ENCODE measurements at regions not wholly inside any gene's neighbourhood (a gene's known extent, or its start where the extent isn't known, plus 50 kb on each side); places are given as distances from the start of the nearest gene placed in this dataset.
A peak's percentile ranks its signal among the peaks of the same experiment; 100 is the strongest.

DNA sequence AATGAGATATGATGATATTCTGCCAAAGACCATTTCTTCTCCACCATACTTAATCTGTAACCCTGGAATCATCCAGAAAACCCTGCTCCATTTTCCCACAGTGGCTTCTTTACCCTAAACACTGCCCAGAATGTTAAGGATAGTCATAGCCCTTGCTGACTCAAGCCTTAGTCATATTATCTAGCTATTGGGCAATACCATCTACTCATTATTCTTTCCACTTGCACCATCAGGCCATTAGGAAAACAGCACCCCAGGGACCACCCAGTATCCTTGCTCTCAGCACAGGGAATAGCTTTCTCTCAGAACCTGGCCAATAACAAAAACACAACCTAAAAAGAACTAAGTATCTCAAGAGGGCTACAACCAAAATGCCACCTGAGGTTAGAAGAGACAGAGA lies 445.7 kb upstream of the SLC14A2 start:
- DNase-seq = no peak

DNA sequence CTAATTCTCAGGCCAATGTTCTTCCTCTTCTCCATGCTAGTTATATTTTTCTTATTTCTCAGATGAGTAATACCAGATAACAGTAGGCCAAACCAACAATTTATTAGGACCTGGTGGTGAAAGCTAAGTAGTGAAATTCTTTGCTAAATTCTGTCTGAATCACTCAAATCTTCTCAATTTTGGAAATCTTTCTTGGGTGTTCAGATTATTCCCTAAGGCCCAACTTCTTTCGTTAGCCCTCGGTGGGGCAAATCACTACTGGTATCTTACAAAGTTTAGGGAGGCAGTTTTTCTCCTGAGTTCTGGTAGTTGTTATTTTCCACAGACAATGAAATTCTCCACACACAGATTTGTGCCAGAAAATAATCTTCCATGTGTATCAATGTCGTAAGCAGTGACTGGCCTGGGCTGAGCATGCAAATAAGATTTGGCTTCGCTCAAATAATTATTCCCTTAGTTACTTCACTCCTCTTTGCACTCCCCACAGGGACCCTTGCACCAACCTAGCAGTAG lies 443.5 kb upstream of the SLC14A2 start:
- DNase-seq = no peak

DNA sequence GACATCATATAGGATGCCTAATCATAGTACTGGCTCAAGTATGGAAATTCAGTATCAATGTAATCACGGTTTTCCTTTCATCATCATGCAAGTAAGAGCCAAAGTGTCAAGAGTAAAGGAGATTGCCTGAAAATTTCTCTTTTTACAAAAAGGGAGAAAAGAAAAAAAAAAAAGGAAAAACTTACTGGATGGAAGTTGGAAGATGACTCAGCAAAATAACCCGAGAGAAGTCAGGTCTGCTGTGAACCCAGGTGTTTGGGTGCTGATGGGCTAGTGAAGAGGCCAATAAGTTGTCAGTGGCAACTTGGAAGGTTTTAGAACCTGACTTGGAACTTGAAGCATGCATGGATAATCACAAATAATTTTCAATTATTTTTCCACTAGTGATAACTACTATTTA lies 441.9 kb upstream of the SLC14A2 start:
- DNase-seq = no peak

DNA sequence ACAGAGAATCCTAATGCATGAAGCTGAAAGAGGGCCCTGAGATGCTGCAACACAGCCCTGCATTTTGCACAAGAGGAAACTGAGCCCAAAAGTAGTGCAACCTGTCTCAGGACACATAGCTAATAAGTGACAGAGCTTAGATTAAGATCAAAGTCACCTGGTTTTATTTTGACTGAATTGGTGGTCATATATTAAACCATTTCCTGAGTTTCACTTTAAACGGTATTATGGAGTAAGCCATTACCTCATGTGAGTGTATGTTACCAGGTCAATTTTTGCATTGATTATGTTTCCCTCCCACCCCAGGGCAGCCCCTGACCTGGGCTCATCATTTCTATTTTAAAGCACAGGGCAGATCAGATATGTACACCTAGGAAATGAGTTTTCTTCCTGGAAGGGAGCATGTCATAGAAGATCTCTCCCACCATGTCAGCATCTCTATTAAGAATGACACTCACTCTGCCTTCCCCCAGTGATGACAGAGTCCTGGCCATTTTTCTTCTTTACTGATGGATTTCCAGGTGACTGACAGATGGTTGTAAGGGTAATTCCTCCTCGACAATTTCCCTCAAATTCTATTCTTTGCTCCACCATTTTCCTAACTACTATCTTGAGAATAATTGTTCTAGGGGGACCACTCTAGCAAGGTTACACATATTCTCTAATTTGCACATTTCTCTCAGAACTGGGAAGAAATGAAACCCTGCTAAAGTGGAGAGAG lies 441.3 kb upstream of the SLC14A2 start:
- no peak for DNase-seq

DNA sequence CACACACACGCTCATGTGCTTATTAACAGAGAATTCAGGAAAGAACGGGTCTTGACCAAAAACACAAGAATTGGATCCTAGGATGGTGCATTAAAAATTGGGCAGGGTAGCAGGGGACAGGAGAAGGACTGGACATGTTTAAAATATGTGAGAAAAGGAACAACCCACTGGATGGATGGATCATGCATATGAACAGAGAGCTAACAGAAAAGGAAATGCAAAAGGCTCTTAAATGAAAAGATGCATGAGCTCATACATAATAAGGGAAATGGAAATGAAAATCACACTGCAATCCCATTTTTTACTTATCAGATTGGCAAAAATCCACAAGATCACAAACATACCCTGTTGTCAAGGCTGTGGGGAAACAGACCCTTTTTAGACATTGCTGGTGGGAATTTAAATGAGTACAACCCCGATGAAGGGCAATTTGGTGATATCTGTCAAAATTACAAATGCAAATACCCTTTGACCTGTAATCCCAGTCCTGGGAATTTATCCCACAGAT lies 440.6 kb upstream of the SLC14A2 start:
- DNase-seq = no peak

DNA sequence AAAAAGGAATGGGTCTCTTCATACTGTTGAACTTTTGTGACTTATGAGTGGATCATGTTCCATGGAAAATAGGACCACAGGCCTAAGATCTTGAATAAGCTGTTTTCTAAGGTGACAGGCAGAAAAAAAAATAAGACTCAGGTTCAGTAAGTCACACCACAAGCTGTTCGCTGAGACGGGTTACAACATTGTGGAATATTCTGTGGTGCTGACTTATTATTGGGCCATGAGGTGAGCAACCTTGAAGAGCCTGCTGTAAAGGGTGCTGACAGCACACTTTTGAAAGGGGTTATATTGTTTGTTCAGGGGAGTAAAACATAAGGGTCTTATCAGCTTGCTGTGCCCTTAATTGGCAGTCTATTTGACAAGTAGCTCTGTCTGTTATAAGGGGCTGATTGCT lies 439.8 kb upstream of the SLC14A2 start:
- no peak for DNase-seq

DNA sequence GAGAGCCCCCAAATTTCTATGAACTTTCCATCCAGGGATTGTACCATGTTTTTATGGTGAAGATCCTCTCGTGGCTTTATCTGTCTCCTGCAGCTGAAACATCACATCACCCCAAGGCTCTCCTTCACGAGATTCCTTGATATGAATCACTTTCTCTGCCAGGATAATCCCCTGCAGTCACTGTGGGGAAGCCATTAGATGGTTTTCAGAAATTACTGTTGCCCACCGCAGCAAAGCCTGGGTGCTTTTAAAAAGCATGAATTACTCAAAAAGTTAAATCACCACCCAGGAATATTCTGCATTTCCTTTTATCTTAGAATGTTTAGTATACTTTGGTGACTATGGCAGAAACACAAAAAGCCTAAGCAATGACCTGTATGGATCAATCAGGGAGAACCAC lies 428.4 kb upstream of the SLC14A2 start:
- no peak for DNase-seq

DNA sequence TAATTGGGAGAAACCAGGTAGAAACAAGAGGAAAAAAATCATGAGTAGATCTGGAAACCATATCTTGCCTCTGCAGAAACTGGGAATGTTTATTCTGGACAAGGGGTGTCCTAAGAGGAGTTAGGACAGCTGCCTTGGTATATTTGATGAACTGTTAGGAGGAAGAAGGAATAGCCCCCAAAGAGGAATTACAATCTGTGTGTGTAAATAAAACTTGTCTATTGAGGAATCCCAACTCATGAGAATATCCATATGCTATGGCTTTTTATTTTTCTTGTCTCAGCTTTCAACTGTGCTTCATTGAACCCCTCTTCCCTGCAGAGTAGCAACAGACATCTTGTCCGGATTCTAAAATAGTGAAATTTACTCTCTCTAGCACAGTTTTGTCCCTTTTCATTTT lies 423.5 kb upstream of the SLC14A2 start:
- no peak for DNase-seq

DNA sequence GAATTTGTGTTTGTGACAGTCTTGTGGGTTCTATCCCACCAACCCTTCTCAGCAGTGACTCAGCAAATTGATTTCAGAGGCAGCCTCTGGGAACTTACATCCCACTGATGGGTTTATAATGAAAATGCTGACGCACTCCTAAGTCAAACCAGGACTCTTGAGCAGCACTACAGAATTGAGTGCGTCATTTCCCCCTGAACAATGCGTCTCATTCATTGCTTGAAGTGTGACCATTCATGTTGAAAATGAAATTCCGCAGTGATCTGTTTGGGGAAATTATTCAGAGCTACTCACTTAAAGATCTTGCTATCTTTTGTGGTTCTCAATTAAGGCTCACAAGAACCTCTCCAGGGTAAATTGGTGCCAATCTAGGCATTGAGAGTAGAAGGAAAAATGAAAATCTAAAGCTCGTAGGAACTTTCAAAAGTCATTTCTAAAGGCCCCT lies 417.7 kb upstream of the SLC14A2 start:
- DNase-seq = no peak

DNA sequence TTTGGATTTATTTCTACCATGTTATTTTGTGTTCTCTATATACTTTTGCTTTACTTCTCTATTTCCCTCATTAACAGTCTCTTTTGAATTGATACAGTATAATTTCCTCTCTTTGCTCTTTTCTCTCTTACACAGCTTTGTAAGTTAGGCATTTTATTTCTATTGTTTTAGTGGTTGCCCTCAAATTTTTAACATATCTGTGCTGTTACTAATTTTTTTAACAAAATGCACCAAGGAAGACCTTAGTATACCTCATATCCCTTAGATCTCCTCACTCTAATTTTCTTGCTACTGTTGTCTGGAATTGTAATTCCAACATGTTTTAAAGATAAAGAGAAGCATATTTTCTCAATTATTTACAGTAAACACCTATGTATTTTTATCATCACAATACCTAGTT lies 416.8 kb upstream of the SLC14A2 start:
- DNase-seq = no peak

DNA sequence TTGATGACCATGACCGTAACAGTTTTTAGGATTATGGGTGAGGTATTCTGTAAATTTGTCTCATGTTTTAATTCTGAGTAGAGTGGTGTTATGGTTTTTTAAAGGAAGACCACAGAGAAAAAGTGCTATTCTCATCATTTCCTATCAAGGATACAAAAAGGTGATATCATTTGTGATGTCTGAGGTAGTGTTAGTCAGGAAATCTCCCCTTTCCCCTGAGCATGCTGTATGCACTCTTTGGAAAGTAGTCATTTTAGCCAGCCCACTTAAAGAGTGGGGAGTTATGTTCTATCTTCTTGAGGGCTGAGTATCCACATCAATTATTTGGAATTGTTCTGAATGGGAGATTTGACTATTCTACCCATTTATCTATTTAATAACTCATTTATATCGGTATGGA lies 414.2 kb upstream of the SLC14A2 start:
- DNase-seq = no peak

DNA sequence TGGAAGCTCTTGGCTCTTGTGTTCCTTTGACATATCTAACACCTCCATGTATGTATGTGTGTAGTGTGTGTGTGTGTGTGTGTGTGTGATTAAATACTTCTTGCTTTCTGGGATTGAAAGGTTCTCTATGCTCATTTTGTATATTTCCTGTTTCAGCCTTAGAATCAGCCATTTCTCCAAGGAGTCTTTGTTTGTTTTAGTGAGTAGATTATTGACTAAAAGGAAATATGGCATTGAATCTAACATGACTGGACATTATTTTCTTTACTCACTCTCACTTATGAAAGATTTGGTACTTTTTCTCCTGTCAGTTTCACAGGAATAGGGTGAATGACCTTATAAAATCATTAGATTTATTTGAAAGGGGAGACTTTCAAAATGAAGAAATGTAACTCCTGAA lies 413.8 kb upstream of the SLC14A2 start:
- no peak for DNase-seq

DNA sequence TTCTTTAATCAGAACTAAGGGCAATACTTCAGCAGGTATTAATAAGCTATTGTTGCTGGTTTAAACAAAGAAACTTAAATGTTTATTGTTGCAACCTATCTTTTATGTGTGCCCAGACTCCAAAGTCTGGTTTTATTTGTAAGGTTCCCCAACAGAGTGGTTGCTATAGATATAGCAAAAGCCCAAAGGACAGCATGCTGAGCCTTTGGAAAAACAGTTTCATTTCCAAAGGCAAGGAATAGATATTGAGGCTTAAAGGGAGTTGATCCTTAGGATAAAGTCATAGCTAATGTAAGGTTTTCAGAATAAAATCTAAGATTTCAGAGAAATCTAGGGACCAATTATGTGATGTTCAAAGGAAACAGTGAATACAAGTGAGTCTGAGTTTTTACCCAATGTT lies 413.2 kb upstream of the SLC14A2 start:
- DNase-seq = no peak

DNA sequence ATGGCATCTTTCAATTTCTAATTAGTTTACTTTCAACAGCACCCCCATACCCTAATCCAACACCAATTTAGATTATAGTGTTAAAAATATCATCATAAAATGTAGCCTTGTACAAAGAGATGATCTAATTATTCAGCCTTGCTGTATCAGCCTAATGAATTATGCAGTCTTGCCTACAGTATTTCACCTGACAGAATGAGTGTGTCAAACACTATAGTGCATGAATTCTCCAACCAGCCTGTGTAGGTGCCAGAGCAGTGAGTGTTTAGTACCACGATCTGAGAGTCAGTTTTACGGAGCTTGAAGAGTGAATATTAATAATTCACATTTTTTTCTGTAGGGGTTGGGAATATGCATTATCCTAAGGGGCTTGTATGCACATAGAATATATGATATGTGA lies 411.6 kb upstream of the SLC14A2 start:
- DNase-seq = no peak

DNA sequence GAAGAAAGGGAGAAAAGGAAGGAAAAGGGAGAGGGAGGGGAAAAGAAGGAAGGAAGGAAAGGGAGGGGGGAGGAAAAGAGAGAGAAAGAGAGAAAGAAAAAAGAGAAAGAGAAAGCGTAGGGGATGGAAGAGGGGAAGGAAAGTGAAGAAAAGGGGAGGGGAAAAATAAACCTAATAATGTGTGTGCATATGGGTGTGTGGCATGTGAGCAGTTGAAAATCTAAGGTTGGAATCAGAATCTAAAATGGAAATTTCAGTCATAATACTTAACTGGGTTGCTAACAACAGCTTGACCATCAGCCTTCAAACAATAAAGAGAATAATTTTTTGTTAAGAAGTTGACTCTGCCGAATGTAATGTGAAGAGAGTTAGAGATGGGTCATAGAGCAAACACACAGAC lies 407.9 kb upstream of the SLC14A2 start:
- DNase-seq = no peak

DNA sequence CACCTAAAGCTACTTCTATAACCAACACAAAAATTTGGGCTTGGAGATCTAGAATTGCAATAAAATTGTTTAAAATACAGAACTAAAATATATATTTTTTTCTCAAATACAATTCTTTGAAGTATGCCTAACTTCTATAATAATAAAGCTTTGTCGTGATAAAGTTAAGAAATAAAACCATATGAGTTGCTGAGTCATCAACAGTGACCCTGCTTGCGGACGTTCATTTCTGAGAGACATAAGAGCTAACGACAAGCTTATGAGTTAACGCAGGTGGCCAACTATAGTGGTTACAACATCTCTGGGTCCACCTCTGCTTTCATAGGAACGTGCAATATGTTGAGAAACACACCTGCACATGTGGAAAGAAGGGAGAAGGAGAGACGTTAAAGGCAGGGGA lies 407.1 kb upstream of the SLC14A2 start:
- DNase-seq = no peak

DNA sequence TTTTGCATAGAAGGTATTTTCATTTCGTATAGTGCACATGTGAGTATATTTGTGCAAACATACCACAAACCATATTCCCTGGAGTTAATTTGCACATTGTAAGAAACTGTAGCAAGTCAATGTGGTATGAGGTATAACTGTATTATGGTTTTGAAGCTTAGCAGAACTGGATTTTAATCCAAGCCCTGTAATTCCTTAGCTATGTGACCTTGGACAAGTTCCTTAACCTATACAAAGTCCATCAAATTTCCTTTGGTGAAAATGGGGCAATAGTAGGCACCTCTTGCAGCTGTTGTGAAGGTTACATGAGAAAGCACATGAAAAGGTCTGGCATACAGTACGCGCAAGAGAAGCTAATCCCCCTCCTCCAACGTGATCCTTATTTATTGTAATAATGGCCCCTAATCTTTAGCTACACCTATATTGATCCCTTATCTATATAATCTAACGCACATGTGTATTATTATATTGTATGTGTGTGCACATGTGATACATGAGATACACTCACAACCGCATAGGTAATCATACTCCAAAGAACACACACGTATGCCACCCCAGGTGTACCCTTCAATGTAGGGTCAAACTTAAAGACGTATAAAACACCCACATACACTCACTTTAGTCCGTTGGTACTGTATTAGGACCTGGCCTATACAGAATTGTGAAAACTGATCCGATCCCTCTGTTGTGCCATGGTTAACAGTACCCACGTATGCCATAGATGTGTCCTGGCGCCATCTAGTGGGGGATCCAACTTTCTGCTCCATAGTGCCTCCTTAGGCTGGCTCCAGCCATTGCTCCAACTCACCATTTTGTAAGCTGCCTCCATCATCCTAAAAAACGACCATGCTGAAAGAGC lies 402.9 kb upstream of the SLC14A2 start:
- DNase-seq = peak; percentile 56

DNA sequence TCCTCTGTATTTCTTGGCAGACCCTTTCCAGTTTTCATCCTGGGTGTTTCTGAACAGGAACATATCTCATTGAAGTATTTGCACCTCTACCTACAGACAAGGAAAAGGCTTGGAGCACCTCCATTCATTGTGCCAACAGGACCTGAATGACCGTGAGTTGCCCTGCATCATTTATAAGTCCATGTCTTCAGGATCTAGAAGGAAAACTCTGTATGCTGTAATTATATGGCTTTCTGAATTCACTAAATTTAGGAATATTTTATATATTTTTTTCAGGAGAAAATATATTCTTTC lies 402.3 kb upstream of the SLC14A2 start:
- DNase-seq = no peak

DNA sequence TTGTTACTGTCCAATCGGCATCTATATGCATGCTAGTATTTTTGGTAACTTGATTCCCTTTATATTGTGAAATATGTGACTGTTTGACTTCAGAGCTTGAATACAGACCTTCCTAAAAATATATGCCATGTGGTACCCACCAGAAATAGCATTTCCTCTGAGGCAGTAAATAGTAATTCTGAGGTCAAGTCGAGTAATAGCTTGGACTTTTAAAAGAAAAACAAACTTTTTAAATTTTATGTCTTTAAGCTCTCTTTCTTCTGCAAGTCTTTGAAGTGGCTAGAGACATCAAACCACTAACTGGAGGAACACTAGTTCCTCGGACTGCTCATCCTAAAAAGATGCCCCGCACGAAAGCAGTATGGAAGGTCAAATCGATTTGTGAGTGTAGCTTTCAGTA lies 396.8 kb upstream of the SLC14A2 start:
- no peak for DNase-seq

DNA sequence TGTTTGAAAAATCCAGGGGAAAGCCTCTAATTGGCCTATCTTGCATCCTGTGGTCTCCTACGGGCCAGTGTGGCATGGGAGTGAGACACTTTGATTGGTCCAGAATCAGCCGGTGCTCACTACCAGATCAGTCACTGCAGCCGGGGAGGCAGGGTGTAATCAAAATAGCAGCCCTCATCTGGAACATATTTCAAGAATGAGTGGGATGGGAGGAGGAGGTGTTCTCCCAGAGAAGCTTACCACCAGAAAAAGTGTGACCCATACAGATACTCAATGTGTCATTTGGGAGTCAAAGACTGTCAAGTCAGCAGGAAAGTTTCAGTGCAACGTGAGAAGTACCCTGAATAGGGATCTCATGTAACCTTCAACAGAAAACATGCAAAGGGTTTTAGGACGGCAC lies 393.9 kb upstream of the SLC14A2 start:
- DNase-seq = no peak

DNA sequence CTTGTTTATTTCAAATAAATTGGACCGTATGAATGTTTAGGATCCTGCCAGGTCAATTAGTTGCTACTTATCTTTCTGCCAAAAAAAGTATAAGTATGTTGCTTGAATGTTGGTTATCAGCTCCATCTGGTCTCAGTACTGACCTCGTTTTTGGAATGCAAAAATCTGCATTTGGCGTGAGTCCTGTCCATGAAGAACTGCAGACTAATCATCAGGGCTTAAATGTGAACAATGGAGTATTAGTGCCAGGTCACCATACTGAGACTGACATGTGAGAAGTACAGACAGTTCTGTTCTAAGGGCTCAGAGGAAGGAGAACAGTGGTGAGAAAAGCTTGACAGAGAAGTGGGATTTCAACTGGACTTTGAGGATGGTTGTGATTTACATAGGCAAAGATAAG lies 393.1 kb upstream of the SLC14A2 start:
- DNase-seq = no peak

DNA sequence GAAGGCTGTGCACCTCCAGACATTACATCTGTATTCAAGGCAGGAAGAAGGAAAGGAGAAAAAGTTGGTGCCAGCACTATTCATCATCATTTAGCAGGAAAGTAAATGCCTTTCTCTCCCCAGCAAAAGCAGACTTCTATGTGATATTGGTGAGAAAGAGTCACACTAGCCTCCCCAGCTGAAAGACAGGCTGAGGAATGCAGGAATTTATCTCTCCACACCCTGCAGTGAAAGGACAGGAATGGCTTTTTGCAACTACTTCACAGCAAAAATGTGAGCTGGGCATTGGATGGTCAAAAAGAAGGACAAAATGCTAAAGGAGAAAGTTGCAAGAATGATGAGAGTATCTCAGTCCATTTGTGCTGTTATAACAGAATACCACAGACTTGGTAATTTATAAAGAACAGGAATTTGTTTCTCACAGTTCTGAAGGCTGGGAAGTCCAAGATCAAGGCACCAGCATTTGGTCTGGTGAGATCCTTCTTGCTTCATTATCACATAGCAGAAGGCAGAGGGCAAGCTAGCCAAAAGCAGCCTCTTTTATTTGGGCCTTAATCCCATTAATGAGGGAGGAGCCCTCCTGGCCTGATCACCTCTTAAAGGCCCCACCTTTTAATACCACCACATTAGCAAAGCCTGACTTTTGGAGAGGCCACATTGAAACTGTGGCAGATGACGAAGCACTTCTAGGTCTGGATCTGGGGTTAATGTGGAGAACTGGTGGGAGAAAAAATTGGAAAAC lies 388.1 kb upstream of the SLC14A2 start:
- no peak for DNase-seq

DNA sequence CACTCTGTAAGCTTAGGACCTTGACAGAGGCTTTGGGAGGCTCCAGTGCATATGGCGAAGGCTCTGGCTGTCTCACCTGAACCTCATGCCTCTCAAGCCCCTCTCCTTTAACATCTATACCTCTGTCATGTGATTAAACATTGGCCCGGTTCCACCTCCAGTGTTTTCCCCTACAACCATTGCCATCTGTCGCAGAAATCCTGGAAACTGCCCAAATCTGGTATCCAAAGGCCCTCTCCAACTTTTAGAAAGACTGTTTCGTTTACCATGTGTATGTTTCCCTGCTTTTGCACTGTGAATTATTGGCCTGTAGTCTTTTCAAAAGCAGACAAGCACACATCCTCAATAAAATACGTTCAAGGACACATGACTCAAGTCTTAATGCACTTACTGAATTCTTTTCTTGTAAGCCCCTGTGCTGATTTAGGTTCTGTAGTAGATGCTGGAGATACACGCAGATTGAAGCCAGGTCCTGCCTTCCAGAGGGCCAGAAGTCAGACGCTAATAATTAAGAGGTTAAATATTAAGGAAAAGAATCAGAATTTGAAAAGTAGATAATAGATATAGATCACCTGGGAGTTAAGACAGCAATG lies 386.4 kb upstream of the SLC14A2 start:
- no peak for DNase-seq

Measured in NCI-H2029 (cell line).